NCI-H146 (cell line): ENCODE measurements at regions not wholly inside any gene's neighbourhood (a gene's known extent, or its start where the extent isn't known, plus 50 kb on each side); places are given as distances from the start of the nearest gene placed in this dataset.
"Not testable (repeated sequence)": the region's sequence is repeated elsewhere in the genome, so short reads cannot be mapped to it uniquely, and the experiment has no call there.

Experiments
- DNase-seq: peaks from one replicate; lab custom pipeline; 2025; lab: John Stamatoyannopoulos, UW

- DNase-seq = no peak
These were observed 135.4 kb downstream of the PPP1R3A start for GRCh38 chr7:113783403-113783802.

GRCh38 chr7:113775804-113776203 lies 143.0 kb downstream of the PPP1R3A start:
- no peak for DNase-seq

GRCh38 chr7:113775401-113775800 lies 143.4 kb downstream of the PPP1R3A start:
- DNase-seq = no peak

GRCh38 chr7:113774182-113774807 lies 144.5 kb downstream of the PPP1R3A start:
- DNase-seq = peak; percentile 25

- DNase-seq = no peak
These were observed 148.6 kb downstream of the PPP1R3A start for GRCh38 chr7:113770146-113770738.

- DNase-seq = no peak
These were observed 150.4 kb downstream of the PPP1R3A start for GRCh38 chr7:113768387-113768786.

- DNase-seq = no peak
These were observed 154.3 kb downstream of the PPP1R3A start for GRCh38 chr7:113764401-113765035.

GRCh38 chr7:113763226-113763625 lies 155.6 kb downstream of the PPP1R3A start:
- no peak for DNase-seq

- no peak for DNase-seq
These were observed 162.6 kb downstream of the PPP1R3A start for GRCh38 chr7:113756250-113756649.

GRCh38 chr7:113752689-113753088 lies 166.1 kb downstream of the PPP1R3A start:
- no peak for DNase-seq

- no peak for DNase-seq
These were observed 166.5 kb downstream of the PPP1R3A start for GRCh38 chr7:113752289-113752688.

- no peak for DNase-seq
These were observed 167.3 kb downstream of the PPP1R3A start for GRCh38 chr7:113751547-113751946.

- DNase-seq = not testable (repeated sequence)
These were observed 170.4 kb downstream of the PPP1R3A start for GRCh38 chr7:113748385-113748784.

GRCh38 chr7:113742946-113743431 lies 175.8 kb downstream of the PPP1R3A start:
- DNase-seq = peak; percentile 51

GRCh38 chr7:113742377-113742776 lies 176.4 kb downstream of the PPP1R3A start:
- DNase-seq = no peak

- no peak for DNase-seq
These were observed 187.2 kb downstream of the PPP1R3A start for GRCh38 chr7:113731571-113731970.

- no peak for DNase-seq
These were observed 188.4 kb downstream of the PPP1R3A start for GRCh38 chr7:113730309-113730955.

- no peak for DNase-seq
These were observed 191.3 kb downstream of the PPP1R3A start for GRCh38 chr7:113727486-113727885.

GRCh38 chr7:113722006-113722405 lies 196.8 kb downstream of the PPP1R3A start:
- no peak for DNase-seq

GRCh38 chr7:113717739-113718138 lies 201.1 kb downstream of the PPP1R3A start:
- no peak for DNase-seq

- no peak for DNase-seq
These were observed 202.6 kb downstream of the PPP1R3A start for GRCh38 chr7:113715981-113716856.

GRCh38 chr7:113715262-113715661 lies 203.5 kb downstream of the PPP1R3A start:
- DNase-seq = no peak
